Frontal cortex (tissue), 4 donors: ENCODE measurements at regions not wholly inside any gene's neighbourhood (a gene's known extent, or its start where the extent isn't known, plus 50 kb on each side); places are given as distances from the start of the nearest gene placed in this dataset. TPM values are rescaled to one million over a fixed set of nuclear protein-coding genes. Genes with fewer than 3 reads are reported as not detected.

ENCODE experiments used
- DNase-seq, 2 donors: peaks; one replicate each; pipeline ENCODE4 v3.0.0; 2012; ENCODE audit warnings: low spot score in 2 of 2
- FAIRE-seq: peaks from 2 replicates; lab custom pipeline; 2012; peaks lifted over from hg19 to GRCh38; lab: Jason Lieb, UNC
- small RNA-seq: library from RNA; depleted of rRNA; stranded (forward); fragments of <200 nt; gene quantifications from one replicate; pipeline ENCODE3, GENCODE V24; 2014
- donor health status: control.
- donor health status: control.
- donor health status: control.

GRCh38 chr1:24983006-24983680, 53.1 kb upstream of the RUNX3 start:
- FAIRE-seq (no peak), DNase-seq (no peak)

- FAIRE-seq (no peak), DNase-seq (no peak)
These were observed 51.5 kb upstream of the RUNX3 start for GRCh38 chr1:24981631-24982005.

- no peak for FAIRE-seq
- no peak for DNase-seq
These were observed 51.0 kb upstream of the RUNX3 start for GRCh38 chr1:24980836-24981630.

Small RNAs in the stretch of these regions (small RNA-seq; reads per million reads assigned to genes)
- gene MIR4425, result not detected
